HCT116 (cell line): ENCODE measurements at regions not wholly inside any gene's neighbourhood (a gene's known extent, or its start where the extent isn't known, plus 50 kb on each side); places are given as distances from the start of the nearest gene placed in this dataset.

Source experiments
- EGR1 ChIP-seq: IDR thresholded peaks from 2 replicates; pipeline ENCODE4 v1.6.1; 2012; ENCODE audit warnings: low read depth
- EZH2phosphoT487 ChIP-seq: fragments of 200-600 bp; IDR thresholded peaks from 2 replicates; pipeline ENCODE4 v1.6.1; 2018; ENCODE audit warnings: antibody characterized with exemption, borderline replicate concordance
- TCF7L2 ChIP-seq: IDR thresholded peaks from 2 replicates; pipeline ENCODE4 v1.7.0; 2011; ENCODE audit warnings: borderline replicate concordance, inconsistent platforms; ENCODE audit not compliant: insufficient read depth, insufficient read length; ENCODE audit errors: extremely low read depth
- TF ChIP-seq, protein P1 (sequence below), 3 experiments: fragments of 200-600 bp in 1 of 3; sonication (generic) in 1 of 3; IDR thresholded peaks in 2 of 3; conservative IDR thresholded peaks in 1 of 3; 2 replicates each; pipeline ENCODE4 v1.5.1; 2012 to 2017; ENCODE audit warnings: low read depth in 2 of 3, low read length in 2 of 3, antibody characterized with exemption in 1 of 3, borderline replicate concordance in 1 of 3, control low read depth in 1 of 3, mild to moderate bottlenecking in 1 of 3, mixed read lengths in 1 of 3, mixed run types in 1 of 3, moderate library complexity in 1 of 3; ENCODE audit not compliant: insufficient read depth in 1 of 3
- TF ChIP-seq, protein P2 (sequence below): IDR thresholded peaks from 2 replicates; pipeline ENCODE4 v1.6.1; 2012; ENCODE audit warnings: low read depth

DNA sequence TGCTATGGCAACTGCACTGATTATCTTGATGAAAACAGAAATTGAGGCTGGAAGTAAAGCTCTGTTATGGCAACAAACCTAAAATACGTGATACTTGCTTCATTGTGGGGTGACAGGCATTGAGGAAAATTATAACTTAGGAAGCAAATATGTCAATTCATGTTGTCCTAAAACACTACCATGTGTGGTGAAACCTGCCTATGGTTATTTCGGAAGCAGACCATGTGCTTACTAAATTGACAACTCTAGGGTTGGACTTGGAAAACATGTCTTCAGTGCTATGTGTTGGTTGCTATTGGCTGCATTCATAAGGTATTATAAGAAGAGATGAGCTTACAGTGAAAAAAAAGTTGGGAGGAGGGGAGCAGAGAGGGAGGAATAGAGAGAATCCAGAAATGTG is 55.0 kb upstream of the C14orf132 start:
- TF ChIP-seq, protein P1, sequence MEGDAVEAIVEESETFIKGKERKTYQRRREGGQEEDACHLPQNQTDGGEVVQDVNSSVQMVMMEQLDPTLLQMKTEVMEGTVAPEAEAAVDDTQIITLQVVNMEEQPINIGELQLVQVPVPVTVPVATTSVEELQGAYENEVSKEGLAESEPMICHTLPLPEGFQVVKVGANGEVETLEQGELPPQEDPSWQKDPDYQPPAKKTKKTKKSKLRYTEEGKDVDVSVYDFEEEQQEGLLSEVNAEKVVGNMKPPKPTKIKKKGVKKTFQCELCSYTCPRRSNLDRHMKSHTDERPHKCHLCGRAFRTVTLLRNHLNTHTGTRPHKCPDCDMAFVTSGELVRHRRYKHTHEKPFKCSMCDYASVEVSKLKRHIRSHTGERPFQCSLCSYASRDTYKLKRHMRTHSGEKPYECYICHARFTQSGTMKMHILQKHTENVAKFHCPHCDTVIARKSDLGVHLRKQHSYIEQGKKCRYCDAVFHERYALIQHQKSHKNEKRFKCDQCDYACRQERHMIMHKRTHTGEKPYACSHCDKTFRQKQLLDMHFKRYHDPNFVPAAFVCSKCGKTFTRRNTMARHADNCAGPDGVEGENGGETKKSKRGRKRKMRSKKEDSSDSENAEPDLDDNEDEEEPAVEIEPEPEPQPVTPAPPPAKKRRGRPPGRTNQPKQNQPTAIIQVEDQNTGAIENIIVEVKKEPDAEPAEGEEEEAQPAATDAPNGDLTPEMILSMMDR (IDR thresholded peaks at IDR 0.05 in 2 of 3, conservative IDR thresholded peaks at IDR 0.05 in 1 of 3; ENCODE audit: borderline replicate concordance in 1 of 3, insufficient read depth in 1 of 3, low read depth in 2 of 3, low read length in 2 of 3), result no peak
- TF ChIP-seq, protein P2, sequence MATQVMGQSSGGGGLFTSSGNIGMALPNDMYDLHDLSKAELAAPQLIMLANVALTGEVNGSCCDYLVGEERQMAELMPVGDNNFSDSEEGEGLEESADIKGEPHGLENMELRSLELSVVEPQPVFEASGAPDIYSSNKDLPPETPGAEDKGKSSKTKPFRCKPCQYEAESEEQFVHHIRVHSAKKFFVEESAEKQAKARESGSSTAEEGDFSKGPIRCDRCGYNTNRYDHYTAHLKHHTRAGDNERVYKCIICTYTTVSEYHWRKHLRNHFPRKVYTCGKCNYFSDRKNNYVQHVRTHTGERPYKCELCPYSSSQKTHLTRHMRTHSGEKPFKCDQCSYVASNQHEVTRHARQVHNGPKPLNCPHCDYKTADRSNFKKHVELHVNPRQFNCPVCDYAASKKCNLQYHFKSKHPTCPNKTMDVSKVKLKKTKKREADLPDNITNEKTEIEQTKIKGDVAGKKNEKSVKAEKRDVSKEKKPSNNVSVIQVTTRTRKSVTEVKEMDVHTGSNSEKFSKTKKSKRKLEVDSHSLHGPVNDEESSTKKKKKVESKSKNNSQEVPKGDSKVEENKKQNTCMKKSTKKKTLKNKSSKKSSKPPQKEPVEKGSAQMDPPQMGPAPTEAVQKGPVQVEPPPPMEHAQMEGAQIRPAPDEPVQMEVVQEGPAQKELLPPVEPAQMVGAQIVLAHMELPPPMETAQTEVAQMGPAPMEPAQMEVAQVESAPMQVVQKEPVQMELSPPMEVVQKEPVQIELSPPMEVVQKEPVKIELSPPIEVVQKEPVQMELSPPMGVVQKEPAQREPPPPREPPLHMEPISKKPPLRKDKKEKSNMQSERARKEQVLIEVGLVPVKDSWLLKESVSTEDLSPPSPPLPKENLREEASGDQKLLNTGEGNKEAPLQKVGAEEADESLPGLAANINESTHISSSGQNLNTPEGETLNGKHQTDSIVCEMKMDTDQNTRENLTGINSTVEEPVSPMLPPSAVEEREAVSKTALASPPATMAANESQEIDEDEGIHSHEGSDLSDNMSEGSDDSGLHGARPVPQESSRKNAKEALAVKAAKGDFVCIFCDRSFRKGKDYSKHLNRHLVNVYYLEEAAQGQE, result no peak
- no peak for TF ChIP-seq EGR1
- no peak for TF ChIP-seq EZH2phosphoT487
- TF ChIP-seq TCF7L2, result no peak
